GM23338 (cell line): ENCODE measurements at regions not wholly inside any gene's neighbourhood (a gene's known extent, or its start where the extent isn't known, plus 50 kb on each side); places are given as distances from the start of the nearest gene placed in this dataset.

Source experiments
- ATAC-seq: fragments of 200-7000 bp; cut with Tn5 transposase; 3 replicates; pipeline ENCODE4 v1.9.1; 2020
- DNase-seq: peaks from one replicate; pipeline ENCODE4 v3.0.0-alpha.2; 2015; ENCODE audit warnings: low spot score
- H2AFZ ChIP-seq: fragments of 200-600 bp; sonication (generic); 2 replicates; pipeline ENCODE4 v1.8.0; 2016; ENCODE audit warnings: antibody characterized with exemption, mild to moderate bottlenecking, moderate library complexity
- H3F3A ChIP-seq: fragments of 200-600 bp; sonication (generic); replicated peaks from 2 replicates; pipeline ENCODE4 v1.8.0; 2017; ENCODE audit warnings: antibody characterized with exemption, mixed run types, low read depth
- H3K27ac ChIP-seq: fragments of 200-600 bp; sonication (generic); 2 replicates; pipeline ENCODE4 v1.6.1; 2016; ENCODE audit warnings: low read depth
- H3K27me3 ChIP-seq: fragments of 200-600 bp; sonication (generic); 2 replicates; pipeline ENCODE4 v1.8.0; 2016; ENCODE audit warnings: mild to moderate bottlenecking, mixed run types, moderate library complexity; ENCODE audit not compliant: insufficient read depth
- H3K36me3 ChIP-seq: fragments of 200-600 bp; sonication (generic); 2 replicates; pipeline ENCODE4 v1.8.0; 2016; ENCODE audit warnings: mild to moderate bottlenecking; ENCODE audit not compliant: insufficient read depth
- H3K4me1 ChIP-seq: fragments of 200-600 bp; sonication (generic); 2 replicates; pipeline ENCODE4 v1.8.0; 2016; ENCODE audit warnings: mild to moderate bottlenecking, moderate library complexity; ENCODE audit not compliant: insufficient read depth
- H3K4me2 ChIP-seq: fragments of 200-600 bp; sonication (generic); 2 replicates; pipeline ENCODE4 v1.7.1; 2017; ENCODE audit warnings: mixed run types
- H3K4me3 ChIP-seq: fragments of 200-600 bp; sonication (generic); 2 replicates; pipeline ENCODE4 v1.6.1; 2016; ENCODE audit warnings: mixed run types
- H3K79me2 ChIP-seq: fragments of 200-600 bp; sonication (generic); replicated peaks from 2 replicates; pipeline ENCODE4 v1.8.0; 2017; ENCODE audit warnings: mild to moderate bottlenecking; ENCODE audit not compliant: insufficient read depth
- H3K9me2 ChIP-seq: fragments of 200-600 bp; sonication (generic); 2 replicates; pipeline ENCODE4 v1.8.0; 2017; ENCODE audit not compliant: insufficient read depth
- H4K20me1 ChIP-seq: fragments of 200-600 bp; sonication (generic); replicated peaks from 2 replicates; pipeline ENCODE4 v1.8.0; 2017; ENCODE audit warnings: mild to moderate bottlenecking; ENCODE audit not compliant: insufficient read depth
- H3K27ac Mint-ChIP-seq: 2 replicates; pipeline ENCODE4 v1.8.0; 2020; ENCODE audit warnings: inconsistent platforms, mild to moderate bottlenecking, moderate library complexity, mixed read lengths
- H3K27me3 Mint-ChIP-seq: 3 replicates; pipeline ENCODE4 v1.8.0; 2022; ENCODE audit warnings: low read depth, mild to moderate bottlenecking, moderate library complexity, mixed read lengths, inconsistent platforms; ENCODE audit not compliant: insufficient read depth, poor library complexity
- H3K36me3 Mint-ChIP-seq: 3 replicates; pipeline ENCODE4 v1.8.0; 2021; ENCODE audit warnings: low read depth, mild to moderate bottlenecking, inconsistent platforms, moderate library complexity, mixed read lengths
- H3K4me1 Mint-ChIP-seq: 3 replicates; pipeline ENCODE4 v1.8.0; 2020; ENCODE audit warnings: mild to moderate bottlenecking, inconsistent platforms, mixed read lengths
- H3K4me3 Mint-ChIP-seq: 3 replicates; pipeline ENCODE4 v1.8.0; 2021; ENCODE audit warnings: moderate library complexity, mild to moderate bottlenecking, inconsistent platforms, mixed read lengths
- H3K9me3 Mint-ChIP-seq: 3 replicates; pipeline ENCODE4 v1.8.0; 2020; ENCODE audit warnings: moderate library complexity, mild to moderate bottlenecking, inconsistent platforms, mixed read lengths
- CTCF ChIP-seq, 2 experiments: fragments of 200-600 bp in 1 of 2; sonication (generic) in 1 of 2; conservative IDR thresholded peaks; 2 replicates each; pipeline versions ENCODE4 v1.5.1 to v1.6.1; 2016 to 2017; ENCODE audit warnings: antibody characterized with exemption in 2 of 2, low read depth in 2 of 2, mild to moderate bottlenecking in 2 of 2, moderate library complexity in 1 of 2
- EZH2phosphoT487 ChIP-seq: fragments of 200-600 bp; sonication (generic); IDR thresholded peaks from one replicate; pipeline ENCODE4 v1.8.1; 2018; ENCODE audit warnings: antibody characterized with exemption; ENCODE audit not compliant: unreplicated experiment
- JUNB ChIP-seq: IDR thresholded peaks from one replicate; pipeline ENCODE4 v1.6.1; 2016; ENCODE audit warnings: antibody characterized with exemption; ENCODE audit not compliant: unreplicated experiment
- NANOG ChIP-seq: IDR thresholded peaks from 2 replicates; pipeline ENCODE4 v1.6.1; 2016; ENCODE audit warnings: antibody characterized with exemption, borderline replicate concordance
- ZNF114 ChIP-seq: fragments of 250-450 bp; sonication (Bioruptor Pico); IDR thresholded peaks from 2 replicates; pipeline ENCODE4 v1.5.0; 2020; ENCODE audit warnings: mild to moderate bottlenecking, moderate library complexity
- ZNF331 ChIP-seq: fragments of 250-450 bp; sonication (Bioruptor Pico); IDR thresholded peaks from 2 replicates; pipeline ENCODE4 v1.5.0; 2020; ENCODE audit warnings: low read depth, mild to moderate bottlenecking, moderate library complexity
- ZNF462 ChIP-seq: fragments of 250-450 bp; sonication (Bioruptor Pico); IDR thresholded peaks from 2 replicates; pipeline ENCODE4 v1.5.0; 2020; ENCODE audit warnings: mild to moderate bottlenecking, moderate library complexity
- TF ChIP-seq, protein P1 (sequence below): IDR thresholded peaks from one replicate; pipeline ENCODE4 v1.6.1; 2018; ENCODE audit warnings: antibody characterized with exemption; ENCODE audit not compliant: unreplicated experiment

DNA sequence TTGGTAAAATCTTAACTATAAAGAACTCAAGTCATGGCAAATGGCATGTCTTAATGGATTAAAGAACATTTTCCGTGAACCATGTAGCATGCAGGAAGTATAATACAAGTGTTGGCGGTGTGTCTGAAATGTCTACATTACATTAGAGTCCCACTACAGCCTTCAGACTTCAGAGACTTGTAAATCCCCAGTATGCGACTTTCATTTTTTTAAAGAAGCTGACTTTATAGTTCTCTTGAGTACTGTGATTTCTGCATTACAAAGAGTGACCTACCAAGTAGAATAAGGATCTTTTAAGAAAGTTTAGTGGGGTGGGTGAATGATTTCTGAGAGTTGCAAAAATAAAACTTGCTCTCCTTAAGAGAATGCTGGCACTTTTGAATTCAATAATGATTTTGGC is 140.7 kb upstream of the FN1 start:
- H3K27me3 ChIP-seq = 0 out of 2 replicates have a peak, but pooled peaks cover 4% of the 10 kb centered on the region
- H2AFZ ChIP-seq = no peak overlapping the region
- no peaks in the 10 kb centered on the region for H3K9me3 Mint-ChIP-seq
- peaks cover 6% of the 10 kb centered on the region for H3K4me1 ChIP-seq
- H3K4me3 Mint-ChIP-seq = no peak overlapping the region
- no peak overlapping the region for H3K27ac Mint-ChIP-seq
- no peaks in the 10 kb centered on the region for H3K27me3 Mint-ChIP-seq
- H3K79me2 ChIP-seq = no peaks in the 10 kb centered on the region
- no peak overlapping the region for H3K27ac ChIP-seq
- no peak for ATAC-seq
- H3K4me1 Mint-ChIP-seq = peaks cover 4% of the 10 kb centered on the region; the same call in 1 of the 3 replicates
- H3K36me3 ChIP-seq = no peaks in the 10 kb centered on the region
- no peaks in the 10 kb centered on the region for H4K20me1 ChIP-seq
- no peaks in the 10 kb centered on the region for H3K36me3 Mint-ChIP-seq
- H3F3A ChIP-seq = no peaks in the 10 kb centered on the region
- no peaks in the 10 kb centered on the region for H3K9me2 ChIP-seq
- no peak overlapping the region for H3K4me3 ChIP-seq
- peak; percentile 20 for DNase-seq
- H3K4me2 ChIP-seq = peak overlapping the region; percentile 47
- TF ChIP-seq NANOG (peak; percentile 41; the same call in 1 of the 2 replicates), JUNB (no peak), ZNF462 (CRISPR knock-in tag) (no peak), EZH2phosphoT487 (no peak), CTCF (conservative IDR thresholded peaks at IDR 0.05; ENCODE audit: low read depth in 2 of 2) (no peak), ZNF114 (CRISPR knock-in tag) (no peak), ZNF331 (CRISPR knock-in tag) (no peak)
- TF ChIP-seq, protein P1, sequence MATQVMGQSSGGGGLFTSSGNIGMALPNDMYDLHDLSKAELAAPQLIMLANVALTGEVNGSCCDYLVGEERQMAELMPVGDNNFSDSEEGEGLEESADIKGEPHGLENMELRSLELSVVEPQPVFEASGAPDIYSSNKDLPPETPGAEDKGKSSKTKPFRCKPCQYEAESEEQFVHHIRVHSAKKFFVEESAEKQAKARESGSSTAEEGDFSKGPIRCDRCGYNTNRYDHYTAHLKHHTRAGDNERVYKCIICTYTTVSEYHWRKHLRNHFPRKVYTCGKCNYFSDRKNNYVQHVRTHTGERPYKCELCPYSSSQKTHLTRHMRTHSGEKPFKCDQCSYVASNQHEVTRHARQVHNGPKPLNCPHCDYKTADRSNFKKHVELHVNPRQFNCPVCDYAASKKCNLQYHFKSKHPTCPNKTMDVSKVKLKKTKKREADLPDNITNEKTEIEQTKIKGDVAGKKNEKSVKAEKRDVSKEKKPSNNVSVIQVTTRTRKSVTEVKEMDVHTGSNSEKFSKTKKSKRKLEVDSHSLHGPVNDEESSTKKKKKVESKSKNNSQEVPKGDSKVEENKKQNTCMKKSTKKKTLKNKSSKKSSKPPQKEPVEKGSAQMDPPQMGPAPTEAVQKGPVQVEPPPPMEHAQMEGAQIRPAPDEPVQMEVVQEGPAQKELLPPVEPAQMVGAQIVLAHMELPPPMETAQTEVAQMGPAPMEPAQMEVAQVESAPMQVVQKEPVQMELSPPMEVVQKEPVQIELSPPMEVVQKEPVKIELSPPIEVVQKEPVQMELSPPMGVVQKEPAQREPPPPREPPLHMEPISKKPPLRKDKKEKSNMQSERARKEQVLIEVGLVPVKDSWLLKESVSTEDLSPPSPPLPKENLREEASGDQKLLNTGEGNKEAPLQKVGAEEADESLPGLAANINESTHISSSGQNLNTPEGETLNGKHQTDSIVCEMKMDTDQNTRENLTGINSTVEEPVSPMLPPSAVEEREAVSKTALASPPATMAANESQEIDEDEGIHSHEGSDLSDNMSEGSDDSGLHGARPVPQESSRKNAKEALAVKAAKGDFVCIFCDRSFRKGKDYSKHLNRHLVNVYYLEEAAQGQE = no peak
